K562 (cell line): ENCODE measurements at regions not wholly inside any gene's neighbourhood (a gene's known extent, or its start where the extent isn't known, plus 50 kb on each side); places are given as distances from the start of the nearest gene placed in this dataset.

Experiments
- ATAC-seq: fragments of 200-7000 bp; cut with Tn5 transposase; 3 replicates; pipeline ENCODE4 v1.9.1; 2020; ENCODE audit warnings: moderate library complexity
- BruUV-seq: library from RNA; stranded (reverse); fragments of 400-500 nt; replicated peaks from 2 replicates; lab custom pipeline; 2021; lab: Mats Ljungman, UMichigan
- CTCF ChIA-PET: fragments of 300-600 bp; formaldehyde crosslinking; extraction: SDS; loops from one replicate; lab custom pipeline; 2021; ENCODE audit warnings: low intra/inter-chr PET ratio; lab: Yijun Ruan, JAX
- POLR2A ChIA-PET: fragments of 300-600, 350-650 bp; sonication (Branson Sonifier 250); formaldehyde crosslinking; extraction: SDS; loops from one replicate; lab custom pipeline; 2021; ENCODE audit warnings: antibody characterized with exemption, inconsistent platforms; lab: Yijun Ruan, JAX
- DNase-seq, 4 experiments: peaks; one replicate each; pipeline versions ENCODE4 v3.0.0 to v3.0.0-alpha.2; 2011 to 2018; ENCODE audit warnings: low spot score in 3 of 4, mixed read lengths in 3 of 4; ENCODE audit errors: extremely low read depth in 1 of 4
- FAIRE-seq: peaks from 2 replicates; lab custom pipeline; 2011; peaks lifted over from hg19 to GRCh38; lab: Jason Lieb, UNC
- H2AFZ ChIP-seq: 2 replicates; pipeline ENCODE4 v1.6.0; 2011; ENCODE audit warnings: low read depth, low read length, control low read depth, inconsistent platforms
- H3K27ac ChIP-seq: fragments of 200-600 bp; 3 replicates; pipeline ENCODE4 v1.8.0; 2011; ENCODE audit warnings: low read depth, mild to moderate bottlenecking, control low read depth, inconsistent platforms, low read length, moderate library complexity, mixed read lengths; ENCODE audit errors: extremely low read depth
- H3K27me3 ChIP-seq, 2 experiments: fragments of 300-600 bp in 1 of 2; 2 replicates in 1 of 2; 3 replicates in 1 of 2; pipeline versions ENCODE4 v1.6.0 to v1.8.0; 2011; ENCODE audit warnings: inconsistent platforms in 2 of 2, low read length in 2 of 2, mild to moderate bottlenecking in 1 of 2, mixed read lengths in 1 of 2, moderate library complexity in 1 of 2; ENCODE audit not compliant: control insufficient read depth in 2 of 2, insufficient read depth in 2 of 2
- H3K36me3 ChIP-seq: fragments of 300-600 bp; 3 replicates; pipeline ENCODE4 v1.8.0; 2011; ENCODE audit warnings: mild to moderate bottlenecking, low read length, inconsistent platforms; ENCODE audit not compliant: control insufficient read depth, insufficient read depth
- H3K4me1 ChIP-seq, 2 experiments: fragments of 200-600 bp in 1 of 2; replicated peaks in 1 of 2; 2 replicates in 1 of 2; 3 replicates in 1 of 2; pipeline versions ENCODE4 v1.5.1 to v1.8.0; 2011; ENCODE audit warnings: inconsistent platforms in 2 of 2, low read length in 2 of 2, mild to moderate bottlenecking in 1 of 2, mixed read lengths in 1 of 2, moderate library complexity in 1 of 2; ENCODE audit not compliant: control insufficient read depth in 2 of 2, insufficient read depth in 2 of 2
- H3K4me2 ChIP-seq: 2 replicates; pipeline ENCODE4 v1.6.1; 2011; ENCODE audit warnings: low read length, control low read depth, inconsistent platforms, mixed read lengths; ENCODE audit not compliant: insufficient read depth
- H3K4me3 ChIP-seq: fragments of 200-600 bp; sonication (generic), shearing (Covaris generic); 2 replicates; pipeline ENCODE4 v1.5.1; 2016; ENCODE audit warnings: control low read depth, inconsistent platforms
- H3K79me2 ChIP-seq: fragments of 200-600 bp; 3 replicates; pipeline ENCODE4 v1.8.0; 2011; ENCODE audit warnings: low read length, inconsistent platforms; ENCODE audit not compliant: control insufficient read depth, insufficient read depth
- H3K9ac ChIP-seq, 2 experiments: 2 replicates each; pipeline versions ENCODE4 v1.6.0 to v1.6.1; 2011; ENCODE audit warnings: low read depth in 2 of 2, low read length in 2 of 2, control low read depth in 1 of 2, inconsistent platforms in 1 of 2, mild to moderate bottlenecking in 1 of 2, mixed read lengths in 1 of 2; ENCODE audit not compliant: insufficient read depth in 1 of 2
- H3K9me1 ChIP-seq: one replicate; pipeline ENCODE4 v1.6.0; 2011; ENCODE audit warnings: inconsistent platforms, mild to moderate bottlenecking, low read length, moderate library complexity; ENCODE audit not compliant: control insufficient read depth, insufficient read depth
- H3K9me3 ChIP-seq: replicated peaks from 2 replicates; pipeline ENCODE4 v1.5.1; 2011; ENCODE audit warnings: low read depth, low read length, inconsistent platforms; ENCODE audit not compliant: control insufficient read depth, insufficient read depth
- H4K20me1 ChIP-seq: replicated peaks from 2 replicates; pipeline ENCODE4 v1.6.1; 2011; ENCODE audit warnings: low read length, inconsistent platforms, mixed read lengths; ENCODE audit not compliant: control insufficient read depth, insufficient read depth
- ASH1L ChIP-seq: fragments of 450-650 bp; IDR thresholded peaks from 2 replicates; pipeline ENCODE4 v1.6.1; 2018; ENCODE audit warnings: borderline replicate concordance, mild to moderate bottlenecking, low read depth; ENCODE audit not compliant: partially characterized antibody
- FOXJ2 ChIP-seq: fragments of 200-800 bp; sonication (Bioruptor generic); IDR thresholded peaks from 2 replicates; pipeline ENCODE4 v1.6.1; 2016; ENCODE audit warnings: missing genetic modification characterization, missing compliant biosample characterization
- KLF10 ChIP-seq: fragments of 250-450 bp; sonication (Bioruptor Pico); IDR thresholded peaks from 2 replicates; pipeline ENCODE4 v1.6.1; 2021; ENCODE audit warnings: matching md5 sums
- PYGO2 ChIP-seq: fragments of 450-650 bp; IDR thresholded peaks from 2 replicates; pipeline ENCODE4 v1.6.1; 2016; ENCODE audit warnings: mild to moderate bottlenecking, missing genetic modification characterization, moderate library complexity, missing compliant biosample characterization
- RAD51 ChIP-seq: fragments of 450-650 bp; IDR thresholded peaks from 2 replicates; pipeline ENCODE4 v1.7.1; 2016; ENCODE audit warnings: low read depth, mild to moderate bottlenecking, borderline replicate concordance
- TAF7 ChIP-seq: fragments of 450-650 bp; IDR thresholded peaks from 2 replicates; pipeline ENCODE4 v1.6.1; 2016; ENCODE audit warnings: missing genetic modification characterization, missing compliant biosample characterization
- TGIF2 ChIP-seq: sonication (generic); formaldehyde crosslinking; IDR thresholded peaks from 2 replicates; pipeline ENCODE4 v1.8.1; 2022; ENCODE audit warnings: mild to moderate bottlenecking, missing genetic modification reagents, moderate library complexity
- TSC22D4 ChIP-seq: fragments of 450-650 bp; IDR thresholded peaks from 2 replicates; pipeline ENCODE4 v1.6.1; 2016; ENCODE audit warnings: missing genetic modification characterization, missing biosample characterization, control low read depth
- ZNF143 ChIP-seq: sonication (generic); formaldehyde crosslinking; IDR thresholded peaks from 2 replicates; pipeline ENCODE4 v1.9.0; 2022; ENCODE audit warnings: mild to moderate bottlenecking, missing genetic modification reagents
- ZNF274 ChIP-seq: IDR thresholded peaks from 2 replicates; pipeline ENCODE4 v1.6.1; 2011; ENCODE audit warnings: low read depth, mild to moderate bottlenecking, low read length, moderate library complexity, borderline replicate concordance
- ZNF583 ChIP-seq: fragments of 250-450 bp; sonication (Bioruptor Pico); IDR thresholded peaks from 2 replicates; pipeline ENCODE4 v1.4.0; 2020
- WGBS: fragments of 100-300 bp; shearing (Covaris generic); methylation state at CpG from one replicate; pipeline ENCODE4 v1.1.6; 2016; ENCODE audit warnings: low coverage, mixed read lengths; ENCODE audit not compliant: insufficient coverage; ENCODE audit errors: missing lambda C conversion rate; 5-methylcytosine and 5-hydroxymethylcytosine counted together
- in situ Hi-C: fragments of 300-500 bp; cut with MboI; formaldehyde crosslinking; loops from 4 replicates; pipeline ENCODE4 v1.15.0; 2018; ENCODE audit warnings: inconsistent platforms, mixed read lengths
- intact Hi-C: fragments of 100-400 bp; cut with micrococcal nuclease; formaldehyde crosslinking; loops from 2 replicates; pipeline ENCODE4 v1.14.2; 2022
- TF ChIP-seq, protein P1 (sequence below): sonication (generic); formaldehyde crosslinking; IDR thresholded peaks from 2 replicates; pipeline ENCODE4 v1.8.0; 2022; ENCODE audit warnings: mild to moderate bottlenecking, missing genetic modification reagents
- TF ChIP-seq, protein P2 (sequence below): fragments of 250-450 bp; sonication (Bioruptor Pico); IDR thresholded peaks from 2 replicates; pipeline ENCODE4 v1.5.0; 2020; ENCODE audit warnings: mild to moderate bottlenecking, borderline replicate concordance
- TF ChIP-seq, protein P3 (sequence below): fragments of 250-450 bp; sonication (Bioruptor Pico); IDR thresholded peaks from 2 replicates; pipeline ENCODE4 v1.4.0; 2020; ENCODE audit warnings: mild to moderate bottlenecking, moderate library complexity
- TF ChIP-seq, protein P4 (sequence below): fragments of 450-650 bp; IDR thresholded peaks from 2 replicates; pipeline ENCODE4 v1.7.0; 2016; ENCODE audit warnings: borderline replicate concordance

DNA sequence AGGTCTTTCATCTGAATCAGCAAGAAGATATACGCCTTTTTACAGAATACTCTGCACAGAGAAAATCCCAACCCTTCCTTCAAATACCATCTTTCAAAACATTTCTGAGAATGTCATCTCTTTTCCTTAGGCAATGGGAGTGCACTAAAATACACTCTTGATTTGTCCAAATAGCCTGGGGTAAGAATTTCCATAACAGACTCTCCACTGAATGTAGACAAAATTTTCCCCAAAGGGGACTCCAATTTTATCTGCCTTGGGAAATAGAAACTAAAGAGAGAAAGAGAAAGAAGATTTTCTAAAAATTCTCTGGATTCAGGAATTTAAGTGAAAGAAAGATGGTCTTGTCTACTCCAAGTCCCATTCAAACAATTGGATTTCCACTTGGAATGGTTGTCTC is 394.5 kb upstream of the CHAC2 start:
- 0% methylated on average over 1 of the region's 1 CpG for WGBS
- BruUV-seq: no TSS peak
- ChIA-PET POLR2A (no interaction called here), CTCF (no interaction called here)
- no peak overlapping the region for H3K4me2 ChIP-seq
- H3K27ac ChIP-seq: no peak overlapping the region
- H3K27me3 ChIP-seq: no peaks in the 10 kb centered on the region
- 0 out of 2 replicates have a peak, but pooled peaks cover 2% of the 10 kb centered on the region for H3K9me3 ChIP-seq
- no peak for FAIRE-seq
- in situ Hi-C loops (no loop called here), intact Hi-C loops (no loop called here)
- no peak for DNase-seq
- H3K9ac ChIP-seq: no peak overlapping the region
- H3K4me1 ChIP-seq: no peaks in the 10 kb centered on the region
- H3K9me1 ChIP-seq: no peaks in the 10 kb centered on the region
- no peak for ATAC-seq
- H2AFZ ChIP-seq: no peak overlapping the region
- no peaks in the 10 kb centered on the region for H4K20me1 ChIP-seq
- no peaks in the 10 kb centered on the region for H3K79me2 ChIP-seq
- H3K36me3 ChIP-seq: no peaks in the 10 kb centered on the region
- H3K4me3 ChIP-seq: no peak overlapping the region
- TF ChIP-seq, protein P1, sequence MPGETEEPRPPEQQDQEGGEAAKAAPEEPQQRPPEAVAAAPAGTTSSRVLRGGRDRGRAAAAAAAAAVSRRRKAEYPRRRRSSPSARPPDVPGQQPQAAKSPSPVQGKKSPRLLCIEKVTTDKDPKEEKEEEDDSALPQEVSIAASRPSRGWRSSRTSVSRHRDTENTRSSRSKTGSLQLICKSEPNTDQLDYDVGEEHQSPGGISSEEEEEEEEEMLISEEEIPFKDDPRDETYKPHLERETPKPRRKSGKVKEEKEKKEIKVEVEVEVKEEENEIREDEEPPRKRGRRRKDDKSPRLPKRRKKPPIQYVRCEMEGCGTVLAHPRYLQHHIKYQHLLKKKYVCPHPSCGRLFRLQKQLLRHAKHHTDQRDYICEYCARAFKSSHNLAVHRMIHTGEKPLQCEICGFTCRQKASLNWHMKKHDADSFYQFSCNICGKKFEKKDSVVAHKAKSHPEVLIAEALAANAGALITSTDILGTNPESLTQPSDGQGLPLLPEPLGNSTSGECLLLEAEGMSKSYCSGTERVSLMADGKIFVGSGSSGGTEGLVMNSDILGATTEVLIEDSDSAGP: no peak
- no peak for TF ChIP-seq ZNF143 (CRISPR knock-in tag)
- no peak for TF ChIP-seq KLF10 (CRISPR knock-in tag)
- TF ChIP-seq TAF7 (tag): no peak
- TF ChIP-seq ZNF583 (CRISPR knock-in tag): no peak
- TF ChIP-seq, protein P2, sequence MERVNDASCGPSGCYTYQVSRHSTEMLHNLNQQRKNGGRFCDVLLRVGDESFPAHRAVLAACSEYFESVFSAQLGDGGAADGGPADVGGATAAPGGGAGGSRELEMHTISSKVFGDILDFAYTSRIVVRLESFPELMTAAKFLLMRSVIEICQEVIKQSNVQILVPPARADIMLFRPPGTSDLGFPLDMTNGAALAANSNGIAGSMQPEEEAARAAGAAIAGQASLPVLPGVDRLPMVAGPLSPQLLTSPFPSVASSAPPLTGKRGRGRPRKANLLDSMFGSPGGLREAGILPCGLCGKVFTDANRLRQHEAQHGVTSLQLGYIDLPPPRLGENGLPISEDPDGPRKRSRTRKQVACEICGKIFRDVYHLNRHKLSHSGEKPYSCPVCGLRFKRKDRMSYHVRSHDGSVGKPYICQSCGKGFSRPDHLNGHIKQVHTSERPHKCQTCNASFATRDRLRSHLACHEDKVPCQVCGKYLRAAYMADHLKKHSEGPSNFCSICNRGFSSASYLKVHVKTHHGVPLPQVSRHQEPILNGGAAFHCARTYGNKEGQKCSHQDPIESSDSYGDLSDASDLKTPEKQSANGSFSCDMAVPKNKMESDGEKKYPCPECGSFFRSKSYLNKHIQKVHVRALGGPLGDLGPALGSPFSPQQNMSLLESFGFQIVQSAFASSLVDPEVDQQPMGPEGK: no peak
- no peak for TF ChIP-seq TSC22D4 (tag)
- TF ChIP-seq FOXJ2 (tag): no peak
- TF ChIP-seq TGIF2 (CRISPR knock-in tag): no peak
- no peak for TF ChIP-seq ASH1L
- TF ChIP-seq, protein P3, sequence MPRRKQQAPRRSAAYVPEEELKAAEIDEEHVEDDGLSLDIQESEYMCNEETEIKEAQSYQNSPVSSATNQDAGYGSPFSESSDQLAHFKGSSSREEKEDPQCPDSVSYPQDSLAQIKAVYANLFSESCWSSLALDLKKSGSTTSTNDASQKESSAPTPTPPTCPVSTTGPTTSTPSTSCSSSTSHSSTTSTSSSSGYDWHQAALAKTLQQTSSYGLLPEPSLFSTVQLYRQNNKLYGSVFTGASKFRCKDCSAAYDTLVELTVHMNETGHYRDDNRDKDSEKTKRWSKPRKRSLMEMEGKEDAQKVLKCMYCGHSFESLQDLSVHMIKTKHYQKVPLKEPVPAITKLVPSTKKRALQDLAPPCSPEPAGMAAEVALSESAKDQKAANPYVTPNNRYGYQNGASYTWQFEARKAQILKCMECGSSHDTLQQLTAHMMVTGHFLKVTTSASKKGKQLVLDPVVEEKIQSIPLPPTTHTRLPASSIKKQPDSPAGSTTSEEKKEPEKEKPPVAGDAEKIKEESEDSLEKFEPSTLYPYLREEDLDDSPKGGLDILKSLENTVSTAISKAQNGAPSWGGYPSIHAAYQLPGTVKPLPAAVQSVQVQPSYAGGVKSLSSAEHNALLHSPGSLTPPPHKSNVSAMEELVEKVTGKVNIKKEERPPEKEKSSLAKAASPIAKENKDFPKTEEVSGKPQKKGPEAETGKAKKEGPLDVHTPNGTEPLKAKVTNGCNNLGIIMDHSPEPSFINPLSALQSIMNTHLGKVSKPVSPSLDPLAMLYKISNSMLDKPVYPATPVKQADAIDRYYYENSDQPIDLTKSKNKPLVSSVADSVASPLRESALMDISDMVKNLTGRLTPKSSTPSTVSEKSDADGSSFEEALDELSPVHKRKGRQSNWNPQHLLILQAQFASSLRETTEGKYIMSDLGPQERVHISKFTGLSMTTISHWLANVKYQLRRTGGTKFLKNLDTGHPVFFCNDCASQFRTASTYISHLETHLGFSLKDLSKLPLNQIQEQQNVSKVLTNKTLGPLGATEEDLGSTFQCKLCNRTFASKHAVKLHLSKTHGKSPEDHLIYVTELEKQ: no peak
- TF ChIP-seq, protein P4, sequence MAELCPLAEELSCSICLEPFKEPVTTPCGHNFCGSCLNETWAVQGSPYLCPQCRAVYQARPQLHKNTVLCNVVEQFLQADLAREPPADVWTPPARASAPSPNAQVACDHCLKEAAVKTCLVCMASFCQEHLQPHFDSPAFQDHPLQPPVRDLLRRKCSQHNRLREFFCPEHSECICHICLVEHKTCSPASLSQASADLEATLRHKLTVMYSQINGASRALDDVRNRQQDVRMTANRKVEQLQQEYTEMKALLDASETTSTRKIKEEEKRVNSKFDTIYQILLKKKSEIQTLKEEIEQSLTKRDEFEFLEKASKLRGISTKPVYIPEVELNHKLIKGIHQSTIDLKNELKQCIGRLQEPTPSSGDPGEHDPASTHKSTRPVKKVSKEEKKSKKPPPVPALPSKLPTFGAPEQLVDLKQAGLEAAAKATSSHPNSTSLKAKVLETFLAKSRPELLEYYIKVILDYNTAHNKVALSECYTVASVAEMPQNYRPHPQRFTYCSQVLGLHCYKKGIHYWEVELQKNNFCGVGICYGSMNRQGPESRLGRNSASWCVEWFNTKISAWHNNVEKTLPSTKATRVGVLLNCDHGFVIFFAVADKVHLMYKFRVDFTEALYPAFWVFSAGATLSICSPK: no peak
- TF ChIP-seq PYGO2: no peak
- TF ChIP-seq ZNF274: no peak
- TF ChIP-seq RAD51: no peak
